GM12801 (cell line): ENCODE measurements at regions not wholly inside any gene's neighbourhood (a gene's known extent, or its start where the extent isn't known, plus 50 kb on each side); places are given as distances from the start of the nearest gene placed in this dataset.

Experiments
- CTCF ChIP-seq: IDR thresholded peaks from one replicate; pipeline ENCODE4 v1.5.1; 2011; ENCODE audit warnings: control low read depth; ENCODE audit not compliant: insufficient read length; ENCODE audit errors: extremely low read depth

- TF ChIP-seq CTCF: no peak
These were observed 228.9 kb downstream of the RNF144A start for GRCh38 chr2:7146151-7146550.

- no peak for TF ChIP-seq CTCF
These were observed 237.4 kb downstream of the RNF144A start for GRCh38 chr2:7154656-7155055.

- no peak for TF ChIP-seq CTCF
These were observed 244.3 kb downstream of the RNF144A start for GRCh38 chr2:7161501-7161900.

GRCh38 chr2:7165736-7166135 lies 248.5 kb downstream of the RNF144A start:
- no peak for TF ChIP-seq CTCF

GRCh38 chr2:7167801-7168411 lies 250.7 kb downstream of the RNF144A start:
- TF ChIP-seq CTCF: no peak

GRCh38 chr2:7169593-7169992 lies 252.4 kb downstream of the RNF144A start:
- TF ChIP-seq CTCF: no peak

- no peak for TF ChIP-seq CTCF
These were observed 263.6 kb downstream of the RNF144A start for GRCh38 chr2:7180638-7181370.
